ENCODE measurements at regions not wholly inside any gene's neighbourhood (a gene's known extent, or its start where the extent isn't known, plus 50 kb on each side); places are given as distances from the start of the nearest gene placed in this dataset.

GRCh38 chr2:3958465-3958864 lies 255.1 kb downstream of the DCDC2C start:
- Histone ChIP-seq H4K20me1 (ENCODE audit: insufficient read depth, low read length) (no peaks in the 10 kb centered on the region; the same call in 1 of the 2 replicates), H3K27me3 (ENCODE audit: control insufficient read depth in 1 of 2, insufficient read depth in 2 of 2, low read length in 2 of 2) (peaks cover 3 to 24% of the 10 kb centered on the region in 2 experiments; a peak in 4 of 5 replicates), H3K4me1 (ENCODE audit: insufficient read depth, low read length) (no peaks in the 10 kb centered on the region), H3K9me3 (ENCODE audit: low read length) (no peaks in the 10 kb centered on the region), H3K4me3 (replicated peaks in 1 of 3; ENCODE audit: insufficient read depth in 1 of 3, low read depth in 2 of 3, low read length in 3 of 3) (no peak overlapping the region), H2AFZ (ENCODE audit: low read length) (no peak overlapping the region), H3K9ac (ENCODE audit: insufficient read depth, low read depth, low read length) (no peak overlapping the region), H3K36me3 (replicated peaks in 1 of 2; ENCODE audit: control insufficient read depth in 1 of 2, insufficient read depth in 2 of 2, low read length in 2 of 2) (no peaks in the 10 kb centered on the region), H3K79me2 (ENCODE audit: insufficient read depth, low read length) (no peaks in the 10 kb centered on the region), H3K27ac (ENCODE audit: extremely low read length, insufficient read depth, low read length) (no peak overlapping the region), H3K4me2 (ENCODE audit: low read depth, low read length) (no peak overlapping the region)
- intact Hi-C loops (cut with micrococcal nuclease; ENCODE audit: unreplicated experiment) (loop anchor here (5.0 kb wide), 1 partner anchor 759 kb away; no protein-coding TSS in a partner anchor), in situ Hi-C loops (cut with HindIII; ENCODE audit: extremely low pct_ligation_motif_present, low pct_unique_long_range_greater_than_20kb) (loop anchor here (10.0 kb wide), 1 partner anchor 1406 kb away; no protein-coding TSS in a partner anchor)
- WGBS (ENCODE audit: low lambda C conversion rate): 7% methylated on average over 9 of the region's 9 CpGs
- FAIRE-seq (no peak), DNase-seq (ENCODE audit: low spot score) (no peak), ATAC-seq (no peak; the same call in 2 of the 3 replicates)
- CTCF ChIA-PET (ENCODE audit: low intra/inter-chr PET ratio, low total read pairs): interaction anchor here (1.2 to 1.9 kb wide), 3 partner anchors 96 to 1407 kb away, joined by 5 to 15 read pairs (median 14); no protein-coding TSS in a partner anchor
- no TSS peak for BruUV-seq (replicated peaks)
- POLR2A ChIA-PET: no interaction called here
- TF ChIP-seq PREB (CRISPR knock-in tag; IDR thresholded peaks at IDR 0.05) (no peak), ZNF207 (IDR thresholded peaks at IDR 0.05; ENCODE audit: borderline replicate concordance) (no peak), MYNN (CRISPR knock-in tag; IDR thresholded peaks at IDR 0.05; ENCODE audit: low read depth) (no peak), HNF1A (IDR thresholded peaks at IDR 0.05; ENCODE audit: low read depth) (no peak), HNF1A (CRISPR knock-in tag; IDR thresholded peaks at IDR 0.05; ENCODE audit: borderline replicate concordance) (no peak), MXD4 (CRISPR knock-in tag; IDR thresholded peaks at IDR 0.05) (no peak), ZNF598 (CRISPR knock-in tag; IDR thresholded peaks at IDR 0.05; ENCODE audit: borderline replicate concordance) (no peak), TBX2 (CRISPR knock-in tag; IDR thresholded peaks at IDR 0.05; ENCODE audit: borderline replicate concordance) (no peak), SP5 (CRISPR knock-in tag; IDR thresholded peaks at IDR 0.05; ENCODE audit: borderline replicate concordance, low read depth) (no peak), ZNF121 (CRISPR knock-in tag; IDR thresholded peaks at IDR 0.05) (no peak), ZNF34 (CRISPR knock-in tag; IDR thresholded peaks at IDR 0.05; ENCODE audit: borderline replicate concordance) (no peak), PHF5A (CRISPR knock-in tag; IDR thresholded peaks at IDR 0.05; ENCODE audit: low read depth, unreplicated experiment) (no peak), FOXA3 (CRISPR knock-in tag; IDR thresholded peaks at IDR 0.05) (no peak), GRHL1 (CRISPR knock-in tag; conservative IDR thresholded peaks at IDR 0.05) (no peak), ZNF441 (CRISPR knock-in tag; IDR thresholded peaks at IDR 0.05; ENCODE audit: borderline replicate concordance) (no peak), CCAR2 (optimal IDR thresholded peaks at IDR 0.05; ENCODE audit: low read depth, low read length) (no peak)
